HG03097 (cell line): ENCODE measurements at regions not wholly inside any gene's neighbourhood (a gene's known extent, or its start where the extent isn't known, plus 50 kb on each side); places are given as distances from the start of the nearest gene placed in this dataset.
A peak's percentile ranks its signal among the peaks of the same experiment; 100 is the strongest.
"Not testable (repeated sequence)": the region's sequence is repeated elsewhere in the genome, so short reads cannot be mapped to it uniquely, and the experiment has no call there.

ENCODE experiments used
- ATAC-seq: cut with Tn5 transposase; IDR thresholded peaks from one replicate; pipeline ENCODE4 v1.9.1; 2021; ENCODE audit not compliant: unreplicated experiment, low FRiP score

GRCh38 chr21:25531538-25532250, 75.6 kb downstream of the MRPL39 start:
- ATAC-seq: not testable (repeated sequence)

GRCh38 chr21:25528515-25528914, 78.8 kb downstream of the MRPL39 start:
- ATAC-seq: no peak

GRCh38 chr21:25518491-25518911, 88.8 kb downstream of the MRPL39 start:
- no peak for ATAC-seq

- ATAC-seq: no peak
Measured at GRCh38 chr21:25515484-25516405, 91.5 kb downstream of the MRPL39 start.

GRCh38 chr21:25513810-25514209, 93.5 kb downstream of the MRPL39 start:
- no peak for ATAC-seq

GRCh38 chr21:25512095-25513081, 94.9 kb downstream of the MRPL39 start:
- ATAC-seq: no peak

- no peak for ATAC-seq
Measured at GRCh38 chr21:25509862-25510261, 97.4 kb downstream of the MRPL39 start.

- no peak for ATAC-seq
Measured at GRCh38 chr21:25508364-25508763, 98.9 kb downstream of the MRPL39 start.

- ATAC-seq: no peak
Measured at GRCh38 chr21:25507522-25507921, 99.8 kb downstream of the MRPL39 start.

GRCh38 chr21:25506887-25507286, 100.4 kb downstream of the MRPL39 start:
- no peak for ATAC-seq

GRCh38 chr21:25506261-25506660, 101.0 kb downstream of the MRPL39 start:
- ATAC-seq: no peak

- no peak for ATAC-seq
Measured at GRCh38 chr21:25503981-25504380, 103.3 kb downstream of the MRPL39 start.

- peak; percentile 64 for ATAC-seq
Measured at GRCh38 chr21:25501996-25502665, 105.2 kb downstream of the MRPL39 start.

GRCh38 chr21:25501462-25501861, 105.8 kb downstream of the MRPL39 start:
- no peak for ATAC-seq

- ATAC-seq: no peak
Measured at GRCh38 chr21:25500598-25500997, 106.7 kb downstream of the MRPL39 start.

GRCh38 chr21:25496825-25497482, 110.3 kb downstream of the MRPL39 start:
- no peak for ATAC-seq

- no peak for ATAC-seq
Measured at GRCh38 chr21:25494804-25495203, 112.5 kb downstream of the MRPL39 start.

- no peak for ATAC-seq
Measured at GRCh38 chr21:25493722-25494121, 113.6 kb downstream of the MRPL39 start.

- ATAC-seq: no peak
Measured at GRCh38 chr21:25491267-25491666, 116.0 kb downstream of the MRPL39 start.
